A172 (cell line): ENCODE measurements at regions not wholly inside any gene's neighbourhood (a gene's known extent, or its start where the extent isn't known, plus 50 kb on each side); places are given as distances from the start of the nearest gene placed in this dataset.
A peak's percentile ranks its signal among the peaks of the same experiment; 100 is the strongest.

Source experiments
- DNase-seq: peaks from one replicate; pipeline ENCODE4 v3.0.0-alpha.2; 2015; ENCODE audit warnings: low spot score

- no peak for DNase-seq
These were observed 96.7 kb upstream of the SSTR1 start for GRCh38 chr14:38111046-38111445.

DNA sequence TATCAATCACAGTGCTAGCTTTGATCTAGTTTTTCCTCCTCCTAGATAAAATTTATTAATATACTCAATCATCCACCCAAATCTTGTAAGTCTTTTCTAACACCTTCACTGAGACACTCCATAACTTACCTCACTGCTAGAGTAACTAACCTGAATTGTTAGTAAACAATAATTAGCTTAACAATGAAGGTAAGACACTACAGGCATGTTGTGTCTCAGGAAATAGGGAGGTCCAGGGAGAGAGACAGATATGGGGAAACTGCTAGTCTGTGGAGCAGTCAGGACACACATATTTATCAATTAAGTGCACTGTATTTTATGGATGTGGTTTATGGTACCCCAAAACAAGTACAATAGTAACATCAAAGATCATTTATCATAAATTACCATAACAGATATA lies 94.2 kb upstream of the SSTR1 start:
- DNase-seq, result no peak

DNA sequence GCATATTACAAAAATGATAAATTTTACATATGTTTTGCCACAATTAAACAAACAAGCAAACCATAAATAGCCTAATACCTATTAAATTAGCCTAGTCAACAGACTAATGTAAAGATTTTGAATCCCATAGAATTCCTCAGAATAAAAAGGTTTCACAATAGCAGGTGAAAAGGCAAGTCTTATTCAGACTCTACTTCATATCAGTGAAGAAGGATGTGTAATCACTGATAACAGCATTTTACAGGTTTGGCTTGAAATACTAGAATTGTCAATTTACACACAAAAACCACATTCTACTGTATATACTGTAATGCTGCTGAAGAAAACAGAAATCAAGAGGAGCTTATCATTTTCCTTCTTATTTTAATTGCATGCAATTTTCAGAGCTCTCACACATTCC lies 90.8 kb upstream of the SSTR1 start:
- no peak for DNase-seq

GRCh38 chr14:38120109-38120508 lies 87.6 kb upstream of the SSTR1 start:
- DNase-seq, result no peak

GRCh38 chr14:38121320-38122020 lies 86.2 kb upstream of the SSTR1 start:
- no peak for DNase-seq

DNA sequence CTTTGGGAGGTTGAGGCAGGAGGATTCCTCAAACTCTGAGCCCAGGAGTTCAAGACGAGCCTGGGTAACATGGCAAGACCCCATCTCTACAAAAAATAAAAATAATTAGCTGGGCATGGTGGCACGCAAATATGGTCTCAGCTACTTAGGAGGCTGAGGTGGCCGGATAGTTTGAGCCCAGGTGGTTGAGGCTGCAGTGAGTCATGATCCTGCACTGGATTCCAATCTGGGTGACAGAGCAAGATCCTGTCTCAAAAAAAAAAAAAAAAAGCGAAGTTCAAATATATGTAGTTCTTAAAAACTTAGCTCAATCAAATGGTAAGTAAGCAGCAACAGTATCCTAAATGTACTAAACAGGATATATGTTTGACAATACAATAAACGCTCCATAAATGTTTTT lies 85.5 kb upstream of the SSTR1 start:
- DNase-seq, result peak; percentile 3

GRCh38 chr14:38124506-38124905 lies 83.2 kb upstream of the SSTR1 start:
- DNase-seq, result no peak

GRCh38 chr14:38125481-38126037 lies 82.1 kb upstream of the SSTR1 start:
- DNase-seq, result peak; percentile 10

DNA sequence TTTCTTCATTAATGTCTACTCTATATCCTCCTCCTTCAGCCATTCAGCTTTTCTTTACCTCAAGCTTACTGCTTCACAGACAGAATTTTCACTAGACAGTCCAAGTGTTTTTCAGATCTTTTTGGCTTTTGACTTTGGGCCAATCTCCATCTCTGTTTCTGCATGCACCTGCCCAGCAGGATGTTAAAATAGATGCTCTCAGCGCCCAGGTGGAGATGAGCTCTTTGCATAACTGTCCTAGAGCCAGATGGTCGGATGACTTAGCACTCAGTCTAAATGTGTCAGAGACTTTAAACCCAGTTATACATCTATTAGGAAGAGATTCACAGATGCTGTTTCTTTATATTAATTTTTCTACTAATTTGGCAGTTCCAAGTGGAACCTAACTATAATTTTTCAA lies 80.3 kb upstream of the SSTR1 start:
- DNase-seq, result no peak

GRCh38 chr14:38127784-38128183 lies 79.9 kb upstream of the SSTR1 start:
- no peak for DNase-seq

DNA sequence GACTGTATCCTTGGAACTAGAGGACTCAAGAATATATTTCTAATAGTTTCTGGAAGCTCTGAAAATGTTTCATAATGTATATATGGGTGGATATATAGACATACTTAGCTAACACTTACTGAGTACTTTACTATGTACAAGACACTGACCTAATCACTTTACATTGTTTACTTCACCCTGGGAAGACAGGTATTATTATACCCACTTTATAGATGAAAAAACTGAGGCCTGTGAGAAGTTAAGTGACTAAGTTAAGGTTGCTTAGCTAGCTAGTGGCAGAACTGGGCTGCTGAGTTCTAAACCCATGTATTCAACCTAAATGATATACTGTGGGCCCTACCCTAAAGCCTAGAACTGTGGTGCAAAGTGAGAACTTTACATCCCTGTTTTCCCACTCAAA lies 79.1 kb upstream of the SSTR1 start:
- DNase-seq, result no peak

DNA sequence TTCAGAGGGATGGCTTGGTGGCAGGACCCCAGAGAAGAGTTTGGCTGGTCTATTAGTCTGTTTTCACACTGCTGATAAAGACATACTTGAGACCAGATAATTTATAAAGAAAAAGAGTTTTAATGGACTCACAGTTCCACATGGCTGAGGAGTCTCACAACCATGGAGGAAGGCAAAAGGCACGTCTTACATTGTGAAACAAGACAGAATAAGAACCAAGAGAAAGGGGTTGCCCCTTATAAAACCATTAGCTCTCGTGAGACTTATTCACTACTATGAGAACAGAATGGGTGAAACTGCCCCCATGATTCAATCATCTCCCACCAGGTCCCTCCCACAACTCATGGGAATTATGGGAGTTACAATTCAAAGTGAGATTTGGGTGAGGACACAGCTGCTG lies 78.5 kb upstream of the SSTR1 start:
- no peak for DNase-seq

GRCh38 chr14:38129705-38130104 lies 78.0 kb upstream of the SSTR1 start:
- no peak for DNase-seq

DNA sequence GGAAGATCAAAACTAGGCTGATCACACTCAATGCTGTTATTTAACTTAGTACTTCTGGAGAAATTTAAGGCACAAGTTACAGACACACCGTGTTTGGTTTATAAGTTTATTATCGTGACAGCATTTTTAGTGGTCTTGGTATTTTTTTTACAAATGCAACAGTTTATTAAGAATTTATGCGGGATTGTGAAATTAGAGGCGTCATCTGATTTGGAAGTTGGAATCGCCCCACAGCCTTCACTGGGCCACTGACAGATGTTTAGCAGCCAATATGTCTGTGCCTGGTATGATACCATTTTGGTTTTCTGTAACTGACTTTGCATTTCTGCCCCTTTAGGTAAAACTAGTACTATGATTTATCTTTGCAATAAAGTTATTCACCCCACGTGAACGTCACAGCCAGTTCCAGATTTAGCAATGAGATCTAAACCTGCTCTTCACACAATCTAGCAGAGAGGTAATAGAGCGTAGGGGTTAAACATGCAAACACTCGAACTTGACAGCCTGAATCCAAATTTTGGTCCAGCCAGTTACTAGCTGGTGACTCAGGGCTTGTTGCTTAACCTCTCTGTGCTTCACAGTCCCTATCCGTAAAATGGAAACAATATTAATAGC lies 73.2 kb upstream of the SSTR1 start:
- no peak for DNase-seq

GRCh38 chr14:38135106-38135867 lies 72.4 kb upstream of the SSTR1 start:
- DNase-seq, result no peak

GRCh38 chr14:38137005-38137404 lies 70.7 kb upstream of the SSTR1 start:
- DNase-seq, result no peak

- DNase-seq, result peak; percentile 53
These were observed 69.1 kb upstream of the SSTR1 start for GRCh38 chr14:38138473-38139138.

DNA sequence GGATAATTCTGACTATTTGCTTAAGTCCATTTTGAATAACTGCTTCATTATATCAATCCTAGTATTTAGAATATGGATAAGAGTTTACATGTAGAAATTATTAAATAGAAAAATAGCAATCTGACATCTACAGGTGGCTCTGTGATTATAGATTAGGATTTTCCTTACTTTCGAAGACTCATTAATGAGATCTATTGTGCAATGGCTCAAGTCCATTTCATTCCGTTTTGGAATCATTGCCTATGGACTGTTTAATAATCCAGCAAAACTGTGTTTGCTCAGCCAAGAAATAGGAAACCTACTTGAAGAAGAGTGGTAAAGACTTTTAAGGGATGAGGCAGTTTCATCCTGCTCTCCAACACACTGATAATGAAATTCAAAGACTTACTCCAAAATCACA lies 67.8 kb upstream of the SSTR1 start:
- no peak for DNase-seq

- DNase-seq, result peak; percentile 22
These were observed 64.5 kb upstream of the SSTR1 start for GRCh38 chr14:38143170-38143569.

- DNase-seq, result peak; percentile 59
These were observed 63.8 kb upstream of the SSTR1 start for GRCh38 chr14:38143659-38144505.

DNA sequence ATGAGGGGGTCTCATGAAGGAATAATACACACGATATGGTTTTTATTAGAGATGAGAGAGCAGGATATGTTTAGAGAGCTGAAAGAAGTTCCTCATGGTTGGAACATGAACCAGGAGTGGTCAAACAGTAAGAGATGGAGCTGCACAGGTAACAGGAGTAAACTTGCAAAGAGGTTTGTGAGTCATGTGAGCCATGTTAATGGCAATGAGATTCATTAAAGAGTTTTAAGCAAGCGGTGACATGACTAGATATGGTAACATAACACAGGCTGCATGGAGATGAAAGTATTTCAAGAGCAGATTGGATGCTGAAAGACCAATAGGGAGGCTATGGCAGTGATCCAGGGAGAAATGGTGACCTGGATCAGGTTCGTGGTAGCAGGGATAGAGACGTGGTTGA lies 62.6 kb upstream of the SSTR1 start:
- no peak for DNase-seq
